ENCODE measurements at regions not wholly inside any gene's neighbourhood (a gene's known extent, or its start where the extent isn't known, plus 50 kb on each side); places are given as distances from the start of the nearest gene placed in this dataset.

- no peak for DNase-seq (ENCODE audit: low read depth)
Observed at GRCh38 chr11:98566978-98567377, 453.8 kb upstream of the CNTN5 start.

GRCh38 chr11:98568013-98568412 is 452.7 kb upstream of the CNTN5 start:
- DNase-seq (ENCODE audit: low read depth): peak; percentile 7
- TF ChIP-seq, protein P1, sequence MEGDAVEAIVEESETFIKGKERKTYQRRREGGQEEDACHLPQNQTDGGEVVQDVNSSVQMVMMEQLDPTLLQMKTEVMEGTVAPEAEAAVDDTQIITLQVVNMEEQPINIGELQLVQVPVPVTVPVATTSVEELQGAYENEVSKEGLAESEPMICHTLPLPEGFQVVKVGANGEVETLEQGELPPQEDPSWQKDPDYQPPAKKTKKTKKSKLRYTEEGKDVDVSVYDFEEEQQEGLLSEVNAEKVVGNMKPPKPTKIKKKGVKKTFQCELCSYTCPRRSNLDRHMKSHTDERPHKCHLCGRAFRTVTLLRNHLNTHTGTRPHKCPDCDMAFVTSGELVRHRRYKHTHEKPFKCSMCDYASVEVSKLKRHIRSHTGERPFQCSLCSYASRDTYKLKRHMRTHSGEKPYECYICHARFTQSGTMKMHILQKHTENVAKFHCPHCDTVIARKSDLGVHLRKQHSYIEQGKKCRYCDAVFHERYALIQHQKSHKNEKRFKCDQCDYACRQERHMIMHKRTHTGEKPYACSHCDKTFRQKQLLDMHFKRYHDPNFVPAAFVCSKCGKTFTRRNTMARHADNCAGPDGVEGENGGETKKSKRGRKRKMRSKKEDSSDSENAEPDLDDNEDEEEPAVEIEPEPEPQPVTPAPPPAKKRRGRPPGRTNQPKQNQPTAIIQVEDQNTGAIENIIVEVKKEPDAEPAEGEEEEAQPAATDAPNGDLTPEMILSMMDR (conservative IDR thresholded peaks at IDR 0.05; ENCODE audit: low read depth, low read length): no peak
- no peak overlapping the region for H3K4me3 ChIP-seq (ENCODE audit: low read depth, low read length)

More at GRCh38 chr11:98566978-98567377, 453.8 kb upstream of the CNTN5 start:
- TF ChIP-seq, protein P1 (conservative IDR thresholded peaks at IDR 0.05; ENCODE audit: low read depth, low read length): no peak
- H3K4me3 ChIP-seq (ENCODE audit: low read depth, low read length): no peak overlapping the region

DNA sequence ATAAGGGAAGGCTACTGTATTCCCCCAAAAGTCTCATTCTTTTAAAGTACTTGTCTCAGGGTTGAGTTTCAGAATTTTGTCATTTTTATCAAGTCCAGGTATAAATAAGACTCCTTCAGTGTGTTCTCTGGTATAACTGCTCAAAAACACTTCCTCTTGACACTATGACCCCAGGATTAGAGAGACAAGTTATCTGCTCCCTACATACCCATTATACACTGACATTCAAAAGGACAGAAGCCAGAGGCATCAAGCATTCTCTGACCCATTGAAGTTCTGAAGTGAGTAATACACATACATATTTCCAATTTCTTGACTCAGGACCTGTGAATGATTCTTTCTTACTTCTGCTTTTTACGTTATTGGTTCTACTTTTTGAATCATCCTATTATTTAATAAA is 447.8 kb upstream of the CNTN5 start:
- no peak overlapping the region for H3K4me3 ChIP-seq (ENCODE audit: low read depth, low read length)
- no peak for DNase-seq (ENCODE audit: low read depth)
- TF ChIP-seq, protein P1 (conservative IDR thresholded peaks at IDR 0.05; ENCODE audit: low read depth, low read length): no peak

GRCh38 chr11:98587884-98588283 is 432.9 kb upstream of the CNTN5 start:
- no peak overlapping the region for H3K4me3 ChIP-seq (ENCODE audit: low read depth, low read length)
- DNase-seq (ENCODE audit: low read depth): no peak
- TF ChIP-seq, protein P1 (conservative IDR thresholded peaks at IDR 0.05; ENCODE audit: low read depth, low read length): no peak

- DNase-seq (ENCODE audit: low read depth): no peak
- TF ChIP-seq, protein P1 (conservative IDR thresholded peaks at IDR 0.05; ENCODE audit: low read depth, low read length): no peak
- H3K4me3 ChIP-seq (ENCODE audit: low read depth, low read length): no peak overlapping the region
Observed at GRCh38 chr11:98589967-98590366, 430.8 kb upstream of the CNTN5 start.

DNA sequence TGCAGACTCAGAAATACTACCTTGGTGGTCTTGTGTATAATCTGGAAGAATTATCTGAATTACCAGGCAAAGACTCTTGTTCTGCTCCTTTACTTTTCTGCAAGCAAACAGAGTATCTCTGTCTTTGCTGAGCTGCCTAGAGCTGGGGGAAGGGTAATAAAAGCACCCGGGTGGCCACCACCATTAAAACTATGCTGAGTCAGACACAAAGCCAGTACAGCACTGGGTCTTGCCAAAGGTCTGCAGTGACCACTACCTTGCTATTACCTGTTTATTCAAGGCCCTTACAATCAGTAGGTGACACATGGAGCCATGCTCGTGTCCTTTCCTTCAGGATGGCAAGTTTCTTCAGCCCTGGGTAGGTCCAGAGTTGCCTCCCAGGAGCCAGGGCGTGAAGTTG is 420.6 kb upstream of the CNTN5 start:
- H3K4me3 ChIP-seq (ENCODE audit: low read depth, low read length): no peak overlapping the region
- TF ChIP-seq, protein P1 (conservative IDR thresholded peaks at IDR 0.05; ENCODE audit: low read depth, low read length): no peak
- DNase-seq (ENCODE audit: low read depth): no peak
